Right lobe of liver (tissue), 6 donors: ENCODE measurements at regions not wholly inside any gene's neighbourhood (a gene's known extent, or its start where the extent isn't known, plus 50 kb on each side); places are given as distances from the start of the nearest gene placed in this dataset.
"Not testable (repeated sequence)": the region's sequence is repeated elsewhere in the genome, so short reads cannot be mapped to it uniquely, and the experiment has no call there.

Experiments used
- ATAC-seq, 4 donors: fragments of 200-7000 bp; cut with Tn5 transposase; one replicate each; pipeline ENCODE4 v1.9.1; 2020; ENCODE audit warnings: mild to moderate bottlenecking in 4 of 4, moderate library complexity in 4 of 4
- DNase-seq, 3 donors: peaks; one replicate each; pipeline ENCODE4 v3.0.0-alpha.2; 2020
- H3K27ac ChIP-seq, 3 donors: fragments of 200-600 bp; one replicate each; pipeline ENCODE4 v1.8.0; 2022
- H3K27me3 ChIP-seq, 2 donors: fragments of 200-600 bp; one replicate each; pipeline ENCODE4 v1.8.0; 2022
- H3K36me3 ChIP-seq, 4 donors: fragments of 200-600 bp; sonication (generic) in 1 of 4; one replicate each; pipeline versions ENCODE4 v1.5.1 to v1.8.0; 2017 to 2022; ENCODE audit warnings: control low read depth in 1 of 4
- H3K4me1 ChIP-seq, 4 donors: fragments of 200-600 bp; sonication (generic) in 1 of 4; one replicate each; pipeline versions ENCODE4 v1.5.1 to v1.8.0; 2017 to 2022; ENCODE audit warnings: control low read depth in 1 of 4
- H3K4me3 ChIP-seq, 3 donors: fragments of 200-600 bp; one replicate each; pipeline ENCODE4 v1.8.0; 2022
- H3K9me3 ChIP-seq, 4 donors: fragments of 200-600 bp; sonication (generic) in 1 of 4; one replicate each; pipeline versions ENCODE4 v1.5.1 to v1.8.0; 2017 to 2022; ENCODE audit warnings: control low read depth in 1 of 4
- CTCF ChIP-seq, 4 donors: fragments of 200-600 bp in 3 of 4; fragments of 450-650 bp in 1 of 4; IDR thresholded peaks; one replicate each; pipeline versions ENCODE4 v1.5.1 to v1.8.0; 2016 to 2022; ENCODE audit warnings: antibody characterized with exemption in 4 of 4, mild to moderate bottlenecking in 2 of 4
- POLR2A ChIP-seq: fragments of 450-650 bp; IDR thresholded peaks from one replicate; pipeline ENCODE4 v1.6.1; 2017; ENCODE audit warnings: antibody characterized with exemption, mild to moderate bottlenecking
- WGBS: methylation state at CpG from one replicate; pipeline ENCODE4 v1.1.6; 2018; ENCODE audit warnings: low coverage, low lambda C conversion rate; ENCODE audit not compliant: insufficient coverage; ENCODE audit errors: missing lambda C conversion rate; 5-methylcytosine and 5-hydroxymethylcytosine counted together
- intact Hi-C, 2 donors: fragments of 100-400 bp; cut with DNase I; formaldehyde crosslinking; loops; one replicate each; pipeline versions ENCODE4 v1.11.2 to v1.14.1; 2022
- donor health status: DM: no; HTN: yes; CAD: no.
- donor health status: DM: no; HTN: no; CAD: no.
- donor health status: DM: no; HTN: no; CAD: no.
- donor health status: DM: no; HTN: yes; CAD: no.
- donor health status: DM: no; HTN: yes; CAD: no.

DNA sequence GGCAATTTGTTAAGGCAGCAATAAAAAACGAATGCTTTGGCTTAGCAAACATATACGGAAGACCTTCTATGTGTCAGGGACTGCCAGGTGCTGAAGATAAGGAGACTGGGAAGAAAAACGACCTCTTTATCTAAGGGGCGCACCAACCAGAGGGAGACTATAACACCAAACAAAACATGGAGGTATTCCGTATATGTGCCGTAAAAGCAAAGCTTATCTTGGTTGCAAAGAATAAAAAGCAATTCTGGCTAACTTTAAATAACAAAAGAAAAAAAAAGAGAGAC is 167.1 kb upstream of the KCNJ15 start:
- Histone ChIP-seq H3K4me3 (no peak overlapping the region), H3K4me1 (no peaks in the 10 kb centered on the region), H3K9me3 (no peaks in the 10 kb centered on the region), H3K36me3 (no peaks in the 10 kb centered on the region), H3K27me3 (no peaks in the 10 kb centered on the region), H3K27ac (no peak overlapping the region)
- intact Hi-C loops, result no loop called here
- ATAC-seq (no peak), DNase-seq (no peak)
- TF ChIP-seq CTCF (IDR thresholded peaks at IDR 0.05) (no peak), POLR2A (no peak)
- 31% methylated on average over 6 of the region's 6 CpGs for WGBS

GRCh38 chr21:38091061-38091460 is 165.7 kb upstream of the KCNJ15 start:
- H3K4me1 ChIP-seq, H3K27ac ChIP-seq, H3K9me3 ChIP-seq, H3K27me3 ChIP-seq, intact Hi-C loops, DNase-seq, ATAC-seq, H3K36me3 ChIP-seq, H3K4me3 ChIP-seq: not testable (repeated sequence)
- 58% methylated on average over 2 of the region's 2 CpGs for WGBS

DNA sequence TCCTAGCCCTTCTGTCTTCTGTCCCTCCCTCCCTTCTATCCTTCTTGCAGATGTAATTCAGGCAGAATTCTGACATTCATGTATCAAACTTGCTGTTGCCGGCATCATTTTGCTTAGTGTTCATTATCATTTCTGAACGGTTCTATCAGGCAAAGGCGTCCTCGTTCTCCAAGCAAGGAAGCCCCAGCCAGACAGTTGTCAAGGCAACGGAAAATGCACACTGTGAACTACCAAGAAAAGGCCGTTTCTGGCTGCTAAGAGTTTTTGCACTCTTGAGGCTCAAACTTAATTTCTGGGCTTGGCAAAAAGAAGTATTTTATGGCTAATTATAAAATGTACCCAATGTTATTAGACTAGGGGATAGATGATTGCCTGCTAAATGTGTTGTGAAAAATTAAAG is 164.7 kb upstream of the KCNJ15 start:
- intact Hi-C loops, result no loop called here
- no peak overlapping the region for H3K4me3 ChIP-seq
- WGBS, result 56% methylated on average over 6 of the region's 6 CpGs
- TF ChIP-seq CTCF (IDR thresholded peaks at IDR 0.05), result no peak
- no peak for TF ChIP-seq POLR2A
- DNase-seq (no peak), ATAC-seq (no peak)
- H3K9me3 ChIP-seq, result no peaks in the 10 kb centered on the region
- no peak overlapping the region for H3K27ac ChIP-seq
- H3K4me1 ChIP-seq, result no peaks in the 10 kb centered on the region
- H3K36me3 ChIP-seq, result no peaks in the 10 kb centered on the region
- no peaks in the 10 kb centered on the region for H3K27me3 ChIP-seq

DNA sequence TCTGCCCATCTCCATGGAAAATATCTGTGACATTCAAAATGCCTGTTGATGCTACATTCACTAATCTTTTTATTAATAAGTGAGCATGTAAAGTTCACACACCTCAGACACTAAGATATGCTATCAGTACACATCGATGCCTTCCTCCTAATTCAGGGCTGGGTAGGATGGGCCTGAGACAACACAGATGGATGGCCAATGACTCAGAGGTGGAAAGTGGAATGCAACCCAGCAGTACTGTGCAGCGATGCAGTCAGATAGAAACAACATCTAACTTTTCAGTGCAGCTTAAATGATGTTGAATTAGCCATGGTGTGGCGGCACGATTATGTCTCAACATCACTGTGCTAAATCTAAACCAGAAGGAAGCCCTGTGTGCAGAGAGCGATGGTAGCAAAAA is 161.6 kb upstream of the KCNJ15 start:
- Histone ChIP-seq H3K36me3 (no peaks in the 10 kb centered on the region), H3K4me1 (no peaks in the 10 kb centered on the region), H3K27ac (no peak overlapping the region), H3K27me3 (no peaks in the 10 kb centered on the region), H3K9me3 (no peaks in the 10 kb centered on the region), H3K4me3 (no peak overlapping the region)
- WGBS, result 69% methylated on average over 3 of the region's 5 CpGs
- intact Hi-C loops, result no loop called here
- no peak for DNase-seq
- ATAC-seq, result no peak
- TF ChIP-seq CTCF (IDR thresholded peaks at IDR 0.05) (no peak), POLR2A (no peak)

GRCh38 chr21:38097789-38098188 is 159.0 kb upstream of the KCNJ15 start:
- intact Hi-C loops, result no loop called here
- no peak overlapping the region for H3K27ac ChIP-seq
- H3K9me3 ChIP-seq, result no peaks in the 10 kb centered on the region
- TF ChIP-seq CTCF (IDR thresholded peaks at IDR 0.05), result no peak
- no peak for TF ChIP-seq POLR2A
- no peaks in the 10 kb centered on the region for H3K27me3 ChIP-seq
- H3K36me3 ChIP-seq, result no peaks in the 10 kb centered on the region
- no peak for ATAC-seq
- no peaks in the 10 kb centered on the region for H3K4me1 ChIP-seq
- no peak overlapping the region for H3K4me3 ChIP-seq
- no peak for DNase-seq
